AG09319 (cell line): ENCODE measurements at regions not wholly inside any gene's neighbourhood (a gene's known extent, or its start where the extent isn't known, plus 50 kb on each side); places are given as distances from the start of the nearest gene placed in this dataset.
A peak's percentile ranks its signal among the peaks of the same experiment; 100 is the strongest.

Experiments
- DNase-seq: peaks from one replicate; pipeline ENCODE4 v3.0.0-alpha.2; 2010; ENCODE audit warnings: low read depth; ENCODE audit errors: extremely low read depth
- TF ChIP-seq, protein P1 (sequence below): IDR thresholded peaks from 2 replicates; pipeline ENCODE4 v1.5.1; 2011; ENCODE audit warnings: low read depth, mild to moderate bottlenecking, inconsistent platforms, low read length, moderate library complexity

DNA sequence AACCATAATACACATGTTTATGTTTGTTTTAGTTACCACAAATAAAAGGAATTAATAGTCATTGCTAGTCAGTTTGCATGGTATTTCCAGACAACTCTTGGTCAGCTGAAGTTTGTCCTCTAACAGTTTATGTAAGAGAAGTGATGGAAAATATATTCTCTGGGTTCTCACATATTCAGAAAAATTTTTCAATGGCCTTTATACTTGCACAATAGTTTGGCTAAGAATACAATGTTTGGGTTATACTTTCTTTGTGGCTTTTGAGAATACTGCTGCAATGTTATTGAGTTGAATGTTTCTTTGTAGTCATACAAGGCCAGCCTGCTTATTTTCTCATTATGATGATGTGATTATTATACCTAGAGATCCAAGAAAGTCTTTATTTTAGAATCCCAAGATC is 133.9 kb downstream of the RAP2B start:
- DNase-seq = peak; percentile 25
- TF ChIP-seq, protein P1, sequence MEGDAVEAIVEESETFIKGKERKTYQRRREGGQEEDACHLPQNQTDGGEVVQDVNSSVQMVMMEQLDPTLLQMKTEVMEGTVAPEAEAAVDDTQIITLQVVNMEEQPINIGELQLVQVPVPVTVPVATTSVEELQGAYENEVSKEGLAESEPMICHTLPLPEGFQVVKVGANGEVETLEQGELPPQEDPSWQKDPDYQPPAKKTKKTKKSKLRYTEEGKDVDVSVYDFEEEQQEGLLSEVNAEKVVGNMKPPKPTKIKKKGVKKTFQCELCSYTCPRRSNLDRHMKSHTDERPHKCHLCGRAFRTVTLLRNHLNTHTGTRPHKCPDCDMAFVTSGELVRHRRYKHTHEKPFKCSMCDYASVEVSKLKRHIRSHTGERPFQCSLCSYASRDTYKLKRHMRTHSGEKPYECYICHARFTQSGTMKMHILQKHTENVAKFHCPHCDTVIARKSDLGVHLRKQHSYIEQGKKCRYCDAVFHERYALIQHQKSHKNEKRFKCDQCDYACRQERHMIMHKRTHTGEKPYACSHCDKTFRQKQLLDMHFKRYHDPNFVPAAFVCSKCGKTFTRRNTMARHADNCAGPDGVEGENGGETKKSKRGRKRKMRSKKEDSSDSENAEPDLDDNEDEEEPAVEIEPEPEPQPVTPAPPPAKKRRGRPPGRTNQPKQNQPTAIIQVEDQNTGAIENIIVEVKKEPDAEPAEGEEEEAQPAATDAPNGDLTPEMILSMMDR = no peak

DNA sequence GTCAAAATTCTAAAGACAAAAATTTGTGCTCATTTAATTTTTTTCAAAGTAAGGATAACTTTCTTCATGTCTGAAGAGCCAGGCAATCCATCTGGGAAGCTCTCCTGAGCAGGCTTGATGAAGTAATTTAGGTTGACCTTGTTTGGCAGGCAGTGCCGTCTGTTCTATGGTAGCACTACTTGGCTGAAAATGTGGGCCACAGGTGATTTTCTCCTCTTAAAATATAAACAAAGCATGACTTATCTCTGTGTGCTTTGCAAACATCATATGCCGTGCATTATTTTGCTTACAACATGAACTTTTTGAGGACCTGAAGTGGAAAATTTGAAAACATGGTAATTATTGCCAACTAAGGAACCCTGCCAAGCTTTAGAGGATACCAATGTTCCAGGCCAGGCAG is 143.2 kb downstream of the RAP2B start:
- no peak for DNase-seq
- TF ChIP-seq, protein P1 = no peak

DNA sequence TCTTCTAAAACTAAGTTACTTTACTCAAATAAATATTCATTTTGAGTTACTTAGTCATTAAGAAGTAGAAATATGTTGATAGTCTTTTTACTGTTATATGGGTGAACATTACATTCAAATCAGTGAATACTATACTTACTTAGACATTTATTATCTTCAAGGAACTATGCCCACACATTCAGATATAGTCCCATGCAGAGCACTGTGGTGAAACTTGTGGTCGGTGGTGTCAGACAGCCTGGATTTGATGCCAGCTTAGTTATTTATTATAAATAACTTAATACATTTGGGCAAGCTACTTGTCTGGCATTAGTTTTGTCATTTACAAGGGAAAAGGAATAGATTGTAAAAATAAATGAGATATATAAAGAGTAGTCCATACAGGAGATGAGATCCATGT is 149.5 kb downstream of the RAP2B start:
- TF ChIP-seq, protein P1 = no peak

DNA sequence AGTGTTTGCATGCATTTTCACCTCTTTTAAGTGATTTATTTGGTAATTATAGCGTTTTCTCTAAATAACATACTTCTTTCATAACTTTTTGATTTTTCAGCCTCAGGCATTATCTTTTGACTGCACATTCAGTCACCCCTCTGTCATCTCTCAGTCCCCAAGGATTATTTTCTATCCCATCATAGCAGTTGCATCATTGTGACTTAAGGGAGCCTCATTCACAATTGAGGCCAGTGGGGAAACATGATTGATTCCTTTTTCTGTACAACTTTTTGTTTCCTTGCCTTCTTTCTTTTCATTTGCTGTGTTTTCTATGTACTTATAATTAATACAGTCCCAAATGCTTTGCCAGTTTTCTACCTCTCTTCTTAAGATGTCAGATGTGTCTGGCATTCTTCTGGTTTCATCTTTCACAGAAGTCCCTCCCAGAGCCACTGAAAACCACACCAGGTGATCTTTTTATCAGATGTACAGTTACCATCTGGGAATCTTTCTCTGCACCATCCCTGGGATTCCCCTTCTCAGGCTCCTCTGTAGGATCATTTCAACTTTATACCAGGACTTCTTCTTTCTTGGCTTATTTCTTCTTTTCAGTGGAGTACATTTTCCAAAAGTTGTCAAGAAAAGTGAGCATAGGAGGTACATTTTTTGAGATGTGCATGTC is 151.4 kb downstream of the RAP2B start:
- no peak for DNase-seq
- TF ChIP-seq, protein P1 = no peak

More for the DNA sequence above, 149.5 kb downstream of the RAP2B start:
- DNase-seq = no peak

DNA sequence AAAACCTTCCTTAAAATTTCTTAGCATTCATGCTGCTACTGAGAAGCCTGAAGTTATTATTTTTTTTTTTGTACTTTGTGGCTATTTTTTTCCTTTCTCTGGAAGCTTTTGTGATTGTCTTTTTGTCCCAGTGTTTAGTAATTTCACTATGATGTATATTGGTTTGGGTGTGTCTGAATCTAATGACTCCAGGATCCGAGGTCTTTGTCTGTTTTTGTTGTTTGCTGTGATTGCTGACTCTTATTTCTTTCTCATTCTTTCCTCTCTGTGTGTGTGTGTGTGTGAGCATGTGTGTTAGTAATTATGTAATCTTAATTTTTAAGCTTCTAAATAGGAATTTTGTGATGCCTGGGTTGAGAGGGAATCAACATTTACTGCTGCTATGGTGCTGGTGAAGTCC is 152.0 kb downstream of the RAP2B start:
- no peak for DNase-seq
- TF ChIP-seq, protein P1 = no peak

DNA sequence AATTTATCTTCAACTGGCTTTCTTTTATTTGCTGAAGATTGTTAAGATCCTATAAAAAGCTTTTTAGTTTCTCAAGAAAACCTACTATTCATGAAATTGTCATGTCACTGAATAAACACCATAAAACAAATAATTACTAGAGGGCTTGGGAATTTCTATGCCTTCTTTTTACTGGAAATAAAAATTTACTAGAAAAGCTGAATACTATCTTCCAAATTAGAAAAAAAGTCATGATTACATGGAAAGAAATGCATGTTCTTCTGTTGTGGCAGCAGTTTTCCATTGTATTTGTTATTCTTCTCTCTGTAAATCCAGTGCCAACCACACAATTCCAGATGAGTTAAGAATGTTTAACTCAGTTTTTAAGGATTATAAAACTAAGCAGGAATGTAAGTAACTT is 153.8 kb downstream of the RAP2B start:
- TF ChIP-seq, protein P1 = no peak
- peak; percentile 19 for DNase-seq

DNA sequence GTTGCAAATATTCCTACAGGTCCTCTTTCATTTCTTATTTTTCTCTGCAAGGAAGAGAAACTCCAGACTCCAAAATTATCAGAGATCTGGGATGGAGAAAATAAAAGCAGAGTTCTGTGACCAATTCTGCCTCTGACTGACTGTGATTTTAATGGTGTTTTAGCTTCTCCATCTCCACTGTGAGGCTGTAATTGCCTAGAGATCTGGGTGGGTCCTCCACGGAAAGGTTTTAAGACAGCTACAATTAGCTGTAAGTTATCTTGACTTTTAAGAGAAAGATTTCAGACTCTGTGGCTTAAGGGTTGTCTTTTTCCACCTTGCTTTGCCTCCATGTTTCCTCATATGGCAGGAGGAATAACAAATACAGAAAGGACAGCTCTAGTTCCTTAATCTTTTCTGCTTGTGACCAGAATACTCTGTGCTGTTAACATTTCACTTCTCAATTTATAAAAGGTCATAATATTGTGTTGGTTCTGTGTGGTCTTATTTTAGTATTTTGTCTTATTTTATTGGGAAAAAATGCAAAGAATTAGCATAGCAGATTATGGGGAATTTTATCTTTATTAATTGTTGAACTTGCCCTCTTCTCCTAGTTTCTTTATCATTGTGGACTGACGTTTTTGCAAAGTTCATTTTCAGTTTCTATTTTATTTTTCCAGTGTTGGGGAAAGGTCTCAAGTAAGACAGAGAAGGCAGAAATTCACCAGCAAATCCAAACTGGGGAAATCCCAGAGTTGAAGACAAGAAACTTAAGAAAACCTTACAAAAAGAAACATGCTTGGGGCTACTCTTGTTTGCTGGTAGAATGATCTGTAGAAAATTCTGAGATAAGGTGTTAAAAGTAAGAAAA is 157.9 kb downstream of the RAP2B start:
- DNase-seq = no peak
- TF ChIP-seq, protein P1 = no peak
